Activated naive CD8-positive, alpha-beta T cell treated with anti-CD3 and anti-CD28 coated beads, Interleukin-2, amount 50 U/mL, for 24 hours (primary cell): ENCODE measurements at regions not wholly inside any gene's neighbourhood (a gene's known extent, or its start where the extent isn't known, plus 50 kb on each side); places are given as distances from the start of the nearest gene placed in this dataset.

Experiments used
- ATAC-seq: fragments of 150-1000 bp; cut with Tn5 transposase; one replicate; pipeline ENCODE4 v1.10.0; 2021
- DNase-seq: peaks from one replicate; pipeline ENCODE4 v3.0.0; 2021
- H3K27ac Mint-ChIP-seq: one replicate; pipeline ENCODE4 v1.8.0; 2021; ENCODE audit warnings: mild to moderate bottlenecking, mixed read lengths
- H3K27me3 Mint-ChIP-seq: one replicate; pipeline ENCODE4 v1.8.0; 2021; ENCODE audit warnings: mixed read lengths
- H3K36me3 Mint-ChIP-seq: one replicate; pipeline ENCODE4 v1.8.0; 2021; ENCODE audit warnings: low read depth, mixed read lengths
- H3K4me1 Mint-ChIP-seq: one replicate; pipeline ENCODE4 v1.8.0; 2021; ENCODE audit warnings: mixed read lengths
- H3K4me3 Mint-ChIP-seq: one replicate; pipeline ENCODE4 v1.8.0; 2021; ENCODE audit warnings: mild to moderate bottlenecking, moderate library complexity, mixed read lengths
- H3K9me3 Mint-ChIP-seq: one replicate; pipeline ENCODE4 v1.8.0; 2021; ENCODE audit warnings: mixed read lengths

GRCh38 chr16:52603015-52603414, 56.1 kb upstream of the TOX3 start:
- no peaks in the 10 kb centered on the region for H3K9me3 Mint-ChIP-seq
- ATAC-seq (no peak), DNase-seq (no peak)
- no peaks in the 10 kb centered on the region for H3K4me1 Mint-ChIP-seq
- no peaks in the 10 kb centered on the region for H3K36me3 Mint-ChIP-seq
- no peak overlapping the region for H3K27ac Mint-ChIP-seq
- no peak overlapping the region for H3K4me3 Mint-ChIP-seq
- peaks cover 2% of the 10 kb centered on the region for H3K27me3 Mint-ChIP-seq

- no peak for ATAC-seq
- Mint-ChIP-seq H3K27me3 (peaks cover 2% of the 10 kb centered on the region), H3K4me1 (no peaks in the 10 kb centered on the region), H3K4me3 (no peak overlapping the region), H3K27ac (no peak overlapping the region), H3K9me3 (no peaks in the 10 kb centered on the region), H3K36me3 (no peaks in the 10 kb centered on the region)
- DNase-seq, result no peak
Measured at GRCh38 chr16:52597772-52598483, 51.0 kb upstream of the TOX3 start.

GRCh38 chr16:52597073-52597771, 50.3 kb upstream of the TOX3 start:
- ATAC-seq, result no peak
- DNase-seq, result no peak
- Mint-ChIP-seq H3K27me3 (peaks cover 2% of the 10 kb centered on the region), H3K4me1 (no peaks in the 10 kb centered on the region), H3K27ac (no peak overlapping the region), H3K4me3 (no peak overlapping the region), H3K9me3 (no peaks in the 10 kb centered on the region), H3K36me3 (no peaks in the 10 kb centered on the region)
